GM23338 (cell line): ENCODE measurements at regions not wholly inside any gene's neighbourhood (a gene's known extent, or its start where the extent isn't known, plus 50 kb on each side); places are given as distances from the start of the nearest gene placed in this dataset.

Source experiments
- ATAC-seq: fragments of 200-7000 bp; cut with Tn5 transposase; 3 replicates; pipeline ENCODE4 v1.9.1; 2020
- DNase-seq: peaks from one replicate; pipeline ENCODE4 v3.0.0-alpha.2; 2015; ENCODE audit warnings: low spot score
- H2AFZ ChIP-seq: fragments of 200-600 bp; sonication (generic); 2 replicates; pipeline ENCODE4 v1.8.0; 2016; ENCODE audit warnings: antibody characterized with exemption, mild to moderate bottlenecking, moderate library complexity
- H3F3A ChIP-seq: fragments of 200-600 bp; sonication (generic); replicated peaks from 2 replicates; pipeline ENCODE4 v1.8.0; 2017; ENCODE audit warnings: antibody characterized with exemption, mixed run types, low read depth
- H3K27ac ChIP-seq: fragments of 200-600 bp; sonication (generic); 2 replicates; pipeline ENCODE4 v1.6.1; 2016; ENCODE audit warnings: low read depth
- H3K27me3 ChIP-seq: fragments of 200-600 bp; sonication (generic); 2 replicates; pipeline ENCODE4 v1.8.0; 2016; ENCODE audit warnings: mild to moderate bottlenecking, mixed run types, moderate library complexity; ENCODE audit not compliant: insufficient read depth
- H3K36me3 ChIP-seq: fragments of 200-600 bp; sonication (generic); 2 replicates; pipeline ENCODE4 v1.8.0; 2016; ENCODE audit warnings: mild to moderate bottlenecking; ENCODE audit not compliant: insufficient read depth
- H3K4me1 ChIP-seq: fragments of 200-600 bp; sonication (generic); 2 replicates; pipeline ENCODE4 v1.8.0; 2016; ENCODE audit warnings: mild to moderate bottlenecking, moderate library complexity; ENCODE audit not compliant: insufficient read depth
- H3K4me2 ChIP-seq: fragments of 200-600 bp; sonication (generic); 2 replicates; pipeline ENCODE4 v1.7.1; 2017; ENCODE audit warnings: mixed run types
- H3K4me3 ChIP-seq: fragments of 200-600 bp; sonication (generic); 2 replicates; pipeline ENCODE4 v1.6.1; 2016; ENCODE audit warnings: mixed run types
- H3K79me2 ChIP-seq: fragments of 200-600 bp; sonication (generic); replicated peaks from 2 replicates; pipeline ENCODE4 v1.8.0; 2017; ENCODE audit warnings: mild to moderate bottlenecking; ENCODE audit not compliant: insufficient read depth
- H3K9me2 ChIP-seq: fragments of 200-600 bp; sonication (generic); 2 replicates; pipeline ENCODE4 v1.8.0; 2017; ENCODE audit not compliant: insufficient read depth
- H4K20me1 ChIP-seq: fragments of 200-600 bp; sonication (generic); replicated peaks from 2 replicates; pipeline ENCODE4 v1.8.0; 2017; ENCODE audit warnings: mild to moderate bottlenecking; ENCODE audit not compliant: insufficient read depth
- H3K27ac Mint-ChIP-seq: 2 replicates; pipeline ENCODE4 v1.8.0; 2020; ENCODE audit warnings: inconsistent platforms, mild to moderate bottlenecking, moderate library complexity, mixed read lengths
- H3K27me3 Mint-ChIP-seq: 3 replicates; pipeline ENCODE4 v1.8.0; 2022; ENCODE audit warnings: low read depth, mild to moderate bottlenecking, moderate library complexity, mixed read lengths, inconsistent platforms; ENCODE audit not compliant: insufficient read depth, poor library complexity
- H3K36me3 Mint-ChIP-seq: 3 replicates; pipeline ENCODE4 v1.8.0; 2021; ENCODE audit warnings: low read depth, mild to moderate bottlenecking, inconsistent platforms, moderate library complexity, mixed read lengths
- H3K4me1 Mint-ChIP-seq: 3 replicates; pipeline ENCODE4 v1.8.0; 2020; ENCODE audit warnings: mild to moderate bottlenecking, inconsistent platforms, mixed read lengths
- H3K4me3 Mint-ChIP-seq: 3 replicates; pipeline ENCODE4 v1.8.0; 2021; ENCODE audit warnings: moderate library complexity, mild to moderate bottlenecking, inconsistent platforms, mixed read lengths
- H3K9me3 Mint-ChIP-seq: 3 replicates; pipeline ENCODE4 v1.8.0; 2020; ENCODE audit warnings: moderate library complexity, mild to moderate bottlenecking, inconsistent platforms, mixed read lengths
- CREB1 ChIP-seq: fragments of 250-450 bp; sonication (Bioruptor Pico); IDR thresholded peaks from 2 replicates; pipeline ENCODE4 v1.5.0; 2020; ENCODE audit warnings: low read depth, mild to moderate bottlenecking, moderate library complexity
- EZH2phosphoT487 ChIP-seq: fragments of 200-600 bp; sonication (generic); IDR thresholded peaks from one replicate; pipeline ENCODE4 v1.8.1; 2018; ENCODE audit warnings: antibody characterized with exemption; ENCODE audit not compliant: unreplicated experiment
- ZNF114 ChIP-seq: fragments of 250-450 bp; sonication (Bioruptor Pico); IDR thresholded peaks from 2 replicates; pipeline ENCODE4 v1.5.0; 2020; ENCODE audit warnings: mild to moderate bottlenecking, moderate library complexity
- ZNF331 ChIP-seq: fragments of 250-450 bp; sonication (Bioruptor Pico); IDR thresholded peaks from 2 replicates; pipeline ENCODE4 v1.5.0; 2020; ENCODE audit warnings: low read depth, mild to moderate bottlenecking, moderate library complexity
- TF ChIP-seq, protein P1 (sequence below), 2 experiments: fragments of 200-600 bp in 1 of 2; sonication (generic) in 1 of 2; conservative IDR thresholded peaks; 2 replicates each; pipeline versions ENCODE4 v1.5.1 to v1.6.1; 2016 to 2017; ENCODE audit warnings: antibody characterized with exemption in 2 of 2, low read depth in 2 of 2, mild to moderate bottlenecking in 2 of 2, moderate library complexity in 1 of 2
- TF ChIP-seq, protein P2 (sequence below): fragments of 250-450 bp; sonication (Bioruptor Pico); IDR thresholded peaks from 2 replicates; pipeline ENCODE4 v1.5.0; 2020; ENCODE audit warnings: mild to moderate bottlenecking, moderate library complexity

GRCh38 chr3:69463531-69463930, 77.6 kb upstream of the FRMD4B start (continued):
- TF ChIP-seq, protein P1, sequence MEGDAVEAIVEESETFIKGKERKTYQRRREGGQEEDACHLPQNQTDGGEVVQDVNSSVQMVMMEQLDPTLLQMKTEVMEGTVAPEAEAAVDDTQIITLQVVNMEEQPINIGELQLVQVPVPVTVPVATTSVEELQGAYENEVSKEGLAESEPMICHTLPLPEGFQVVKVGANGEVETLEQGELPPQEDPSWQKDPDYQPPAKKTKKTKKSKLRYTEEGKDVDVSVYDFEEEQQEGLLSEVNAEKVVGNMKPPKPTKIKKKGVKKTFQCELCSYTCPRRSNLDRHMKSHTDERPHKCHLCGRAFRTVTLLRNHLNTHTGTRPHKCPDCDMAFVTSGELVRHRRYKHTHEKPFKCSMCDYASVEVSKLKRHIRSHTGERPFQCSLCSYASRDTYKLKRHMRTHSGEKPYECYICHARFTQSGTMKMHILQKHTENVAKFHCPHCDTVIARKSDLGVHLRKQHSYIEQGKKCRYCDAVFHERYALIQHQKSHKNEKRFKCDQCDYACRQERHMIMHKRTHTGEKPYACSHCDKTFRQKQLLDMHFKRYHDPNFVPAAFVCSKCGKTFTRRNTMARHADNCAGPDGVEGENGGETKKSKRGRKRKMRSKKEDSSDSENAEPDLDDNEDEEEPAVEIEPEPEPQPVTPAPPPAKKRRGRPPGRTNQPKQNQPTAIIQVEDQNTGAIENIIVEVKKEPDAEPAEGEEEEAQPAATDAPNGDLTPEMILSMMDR (conservative IDR thresholded peaks at IDR 0.05; ENCODE audit: low read depth in 2 of 2) = no peak
- TF ChIP-seq ZNF114 (CRISPR knock-in tag) (no peak), CREB1 (CRISPR knock-in tag) (no peak), EZH2phosphoT487 (no peak)
- TF ChIP-seq, protein P2, sequence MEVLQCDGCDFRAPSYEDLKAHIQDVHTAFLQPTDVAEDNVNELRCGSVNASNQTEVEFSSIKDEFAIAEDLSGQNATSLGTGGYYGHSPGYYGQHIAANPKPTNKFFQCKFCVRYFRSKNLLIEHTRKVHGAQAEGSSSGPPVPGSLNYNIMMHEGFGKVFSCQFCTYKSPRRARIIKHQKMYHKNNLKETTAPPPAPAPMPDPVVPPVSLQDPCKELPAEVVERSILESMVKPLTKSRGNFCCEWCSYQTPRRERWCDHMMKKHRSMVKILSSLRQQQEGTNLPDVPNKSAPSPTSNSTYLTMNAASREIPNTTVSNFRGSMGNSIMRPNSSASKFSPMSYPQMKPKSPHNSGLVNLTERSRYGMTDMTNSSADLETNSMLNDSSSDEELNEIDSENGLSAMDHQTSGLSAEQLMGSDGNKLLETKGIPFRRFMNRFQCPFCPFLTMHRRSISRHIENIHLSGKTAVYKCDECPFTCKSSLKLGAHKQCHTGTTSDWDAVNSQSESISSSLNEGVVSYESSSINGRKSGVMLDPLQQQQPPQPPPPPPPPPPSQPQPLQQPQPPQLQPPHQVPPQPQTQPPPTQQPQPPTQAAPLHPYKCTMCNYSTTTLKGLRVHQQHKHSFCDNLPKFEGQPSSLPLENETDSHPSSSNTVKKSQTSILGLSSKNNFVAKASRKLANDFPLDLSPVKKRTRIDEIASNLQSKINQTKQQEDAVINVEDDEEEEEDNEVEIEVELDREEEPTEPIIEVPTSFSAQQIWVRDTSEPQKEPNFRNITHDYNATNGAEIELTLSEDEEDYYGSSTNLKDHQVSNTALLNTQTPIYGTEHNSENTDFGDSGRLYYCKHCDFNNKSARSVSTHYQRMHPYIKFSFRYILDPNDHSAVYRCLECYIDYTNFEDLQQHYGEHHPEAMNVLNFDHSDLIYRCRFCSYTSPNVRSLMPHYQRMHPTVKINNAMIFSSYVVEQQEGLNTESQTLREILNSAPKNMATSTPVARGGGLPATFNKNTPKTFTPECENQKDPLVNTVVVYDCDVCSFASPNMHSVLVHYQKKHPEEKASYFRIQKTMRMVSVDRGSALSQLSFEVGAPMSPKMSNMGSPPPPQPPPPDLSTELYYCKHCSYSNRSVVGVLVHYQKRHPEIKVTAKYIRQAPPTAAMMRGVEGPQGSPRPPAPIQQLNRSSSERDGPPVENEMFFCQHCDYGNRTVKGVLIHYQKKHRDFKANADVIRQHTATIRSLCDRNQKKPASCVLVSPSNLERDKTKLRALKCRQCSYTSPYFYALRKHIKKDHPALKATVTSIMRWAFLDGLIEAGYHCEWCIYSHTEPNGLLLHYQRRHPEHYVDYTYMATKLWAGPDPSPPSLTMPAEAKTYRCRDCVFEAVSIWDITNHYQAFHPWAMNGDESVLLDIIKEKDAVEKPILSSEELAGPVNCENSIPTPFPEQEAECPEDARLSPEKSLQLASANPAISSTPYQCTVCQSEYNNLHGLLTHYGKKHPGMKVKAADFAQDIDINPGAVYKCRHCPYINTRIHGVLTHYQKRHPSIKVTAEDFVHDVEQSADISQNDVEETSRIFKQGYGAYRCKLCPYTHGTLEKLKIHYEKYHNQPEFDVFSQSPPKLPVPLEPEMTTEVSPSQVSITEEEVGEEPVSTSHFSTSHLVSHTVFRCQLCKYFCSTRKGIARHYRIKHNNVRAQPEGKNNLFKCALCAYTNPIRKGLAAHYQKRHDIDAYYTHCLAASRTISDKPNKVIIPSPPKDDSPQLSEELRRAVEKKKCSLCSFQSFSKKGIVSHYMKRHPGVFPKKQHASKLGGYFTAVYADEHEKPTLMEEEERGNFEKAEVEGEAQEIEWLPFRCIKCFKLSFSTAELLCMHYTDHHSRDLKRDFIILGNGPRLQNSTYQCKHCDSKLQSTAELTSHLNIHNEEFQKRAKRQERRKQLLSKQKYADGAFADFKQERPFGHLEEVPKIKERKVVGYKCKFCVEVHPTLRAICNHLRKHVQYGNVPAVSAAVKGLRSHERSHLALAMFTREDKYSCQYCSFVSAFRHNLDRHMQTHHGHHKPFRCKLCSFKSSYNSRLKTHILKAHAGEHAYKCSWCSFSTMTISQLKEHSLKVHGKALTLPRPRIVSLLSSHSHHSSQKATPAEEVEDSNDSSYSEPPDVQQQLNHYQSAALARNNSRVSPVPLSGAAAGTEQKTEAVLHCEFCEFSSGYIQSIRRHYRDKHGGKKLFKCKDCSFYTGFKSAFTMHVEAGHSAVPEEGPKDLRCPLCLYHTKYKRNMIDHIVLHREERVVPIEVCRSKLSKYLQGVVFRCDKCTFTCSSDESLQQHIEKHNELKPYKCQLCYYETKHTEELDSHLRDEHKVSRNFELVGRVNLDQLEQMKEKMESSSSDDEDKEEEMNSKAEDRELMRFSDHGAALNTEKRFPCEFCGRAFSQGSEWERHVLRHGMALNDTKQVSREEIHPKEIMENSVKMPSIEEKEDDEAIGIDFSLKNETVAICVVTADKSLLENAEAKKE (CRISPR knock-in tag) = no peak

- Mint-ChIP-seq H3K9me3 (0 out of 3 replicates have a peak, but pooled peaks cover 2% of the 10 kb centered on the region), H3K36me3 (no peaks in the 10 kb centered on the region), H3K4me1 (peaks cover 9% of the 10 kb centered on the region), H3K4me3 (no peak overlapping the region), H3K27ac (no peak overlapping the region), H3K27me3 (no peaks in the 10 kb centered on the region)
- no peaks in the 10 kb centered on the region for H3K27me3 ChIP-seq
- no peaks in the 10 kb centered on the region for H4K20me1 ChIP-seq
- no peak overlapping the region for H3K4me3 ChIP-seq
- H3K27ac ChIP-seq = no peak overlapping the region
- ATAC-seq = no peak
- H3F3A ChIP-seq = no peaks in the 10 kb centered on the region
- no peak for DNase-seq
- H3K36me3 ChIP-seq = no peaks in the 10 kb centered on the region
- H3K9me2 ChIP-seq = no peaks in the 10 kb centered on the region
- no peak overlapping the region for H2AFZ ChIP-seq
- no peaks in the 10 kb centered on the region for H3K4me1 ChIP-seq
- no peak overlapping the region for H3K4me2 ChIP-seq
- TF ChIP-seq CREB1 (CRISPR knock-in tag) = no peak
- TF ChIP-seq ZNF331 = no peak
- TF ChIP-seq, protein P2 (CRISPR knock-in tag) = no peak
- H3K79me2 ChIP-seq = no peaks in the 10 kb centered on the region
These were observed 76.9 kb upstream of the FRMD4B start for GRCh38 chr3:69462826-69463100.
